ENCODE measurements at regions not wholly inside any gene's neighbourhood (a gene's known extent, or its start where the extent isn't known, plus 50 kb on each side); places are given as distances from the start of the nearest gene placed in this dataset.

- no peak overlapping the region for H3K4me3 ChIP-seq (ENCODE audit: low read depth, low read length)
- H3K36me3 ChIP-seq (replicated peaks), result no peaks in the 10 kb centered on the region
- no peak for DNase-seq
- in situ Hi-C loops (cut with HindIII; ENCODE audit: low pct_ligation_motif_present, low sequenced_read_pairs), result no loop called here
- H3K27ac ChIP-seq, result no peak overlapping the region
- H3K27me3 ChIP-seq (replicated peaks), result no peaks in the 10 kb centered on the region
- TF ChIP-seq CTCF (IDR thresholded peaks at IDR 0.05; ENCODE audit: low read depth, low read length, missing control alignments), result no peak
Measured at GRCh38 chr3:132857317-132857716, 135.1 kb upstream of the NPHP3 start.

- no peaks in the 10 kb centered on the region for H3K36me3 ChIP-seq (replicated peaks)
- H3K27ac ChIP-seq, result no peak overlapping the region
- H3K27me3 ChIP-seq (replicated peaks), result no peaks in the 10 kb centered on the region
- H3K4me3 ChIP-seq (ENCODE audit: low read depth, low read length), result no peak overlapping the region
- no peak for DNase-seq
- TF ChIP-seq CTCF (IDR thresholded peaks at IDR 0.05; ENCODE audit: low read depth, low read length, missing control alignments), result no peak
- in situ Hi-C loops (cut with HindIII; ENCODE audit: low pct_ligation_motif_present, low sequenced_read_pairs), result no loop called here
Measured at GRCh38 chr3:132854856-132855535, 132.8 kb upstream of the NPHP3 start.

GRCh38 chr3:132847849-132848625 lies 125.8 kb upstream of the NPHP3 start:
- no peak overlapping the region for H3K27ac ChIP-seq
- no peak for TF ChIP-seq CTCF (IDR thresholded peaks at IDR 0.05; ENCODE audit: low read depth, low read length, missing control alignments)
- no peaks in the 10 kb centered on the region for H3K36me3 ChIP-seq (replicated peaks)
- in situ Hi-C loops (cut with HindIII; ENCODE audit: low pct_ligation_motif_present, low sequenced_read_pairs), result no loop called here
- H3K27me3 ChIP-seq (replicated peaks), result no peaks in the 10 kb centered on the region
- no peak overlapping the region for H3K4me3 ChIP-seq (ENCODE audit: low read depth, low read length)
- no peak for DNase-seq

- no peaks in the 10 kb centered on the region for H3K27me3 ChIP-seq (replicated peaks)
- no peaks in the 10 kb centered on the region for H3K36me3 ChIP-seq (replicated peaks)
- in situ Hi-C loops (cut with HindIII; ENCODE audit: low pct_ligation_motif_present, low sequenced_read_pairs), result no loop called here
- no peak for TF ChIP-seq CTCF (IDR thresholded peaks at IDR 0.05; ENCODE audit: low read depth, low read length, missing control alignments)
- H3K4me3 ChIP-seq (ENCODE audit: low read depth, low read length), result no peak overlapping the region
- DNase-seq, result no peak
- H3K27ac ChIP-seq, result no peak overlapping the region
Measured at GRCh38 chr3:132843851-132844553, 121.8 kb upstream of the NPHP3 start.

GRCh38 chr3:132843349-132843748 lies 121.1 kb upstream of the NPHP3 start:
- H3K4me3 ChIP-seq (ENCODE audit: low read depth, low read length), result no peak overlapping the region
- H3K27ac ChIP-seq, result no peak overlapping the region
- DNase-seq, result no peak
- no peaks in the 10 kb centered on the region for H3K36me3 ChIP-seq (replicated peaks)
- no peak for TF ChIP-seq CTCF (IDR thresholded peaks at IDR 0.05; ENCODE audit: low read depth, low read length, missing control alignments)
- no peaks in the 10 kb centered on the region for H3K27me3 ChIP-seq (replicated peaks)
- in situ Hi-C loops (cut with HindIII; ENCODE audit: low pct_ligation_motif_present, low sequenced_read_pairs), result no loop called here

Measured in brain microvascular endothelial cell (primary cell).